NB4 (cell line): ENCODE measurements at regions not wholly inside any gene's neighbourhood (a gene's known extent, or its start where the extent isn't known, plus 50 kb on each side); places are given as distances from the start of the nearest gene placed in this dataset.

ENCODE experiments used
- POLR2A ChIP-seq: IDR thresholded peaks from 2 replicates; pipeline ENCODE4 v1.6.1; 2011; ENCODE audit warnings: mild to moderate bottlenecking; ENCODE audit not compliant: insufficient read length; ENCODE audit errors: extremely low read depth
- TF ChIP-seq, protein P1 (sequence below): IDR thresholded peaks from one replicate; pipeline ENCODE4 v1.5.1; 2012; ENCODE audit warnings: low read depth, low read length

DNA sequence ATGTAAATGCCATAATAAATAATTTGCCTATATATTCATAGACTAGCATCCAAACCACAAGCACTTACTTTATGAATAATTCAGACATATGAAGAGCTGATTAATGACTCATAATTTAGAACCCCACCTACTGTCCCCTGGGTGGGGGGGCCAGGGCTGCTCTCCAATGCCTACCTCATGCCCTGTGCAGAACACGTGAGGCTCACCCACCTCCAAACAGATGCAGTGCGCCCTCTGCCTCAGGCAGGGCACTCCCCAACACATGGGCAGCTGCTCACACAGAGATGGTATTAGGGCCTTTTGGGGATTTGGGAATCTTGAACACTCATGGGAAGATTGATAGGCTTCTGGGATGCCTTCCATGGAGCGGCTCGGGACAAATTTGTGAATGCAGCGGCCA is 75.1 kb upstream of the INSIG1 start:
- TF ChIP-seq, protein P1, sequence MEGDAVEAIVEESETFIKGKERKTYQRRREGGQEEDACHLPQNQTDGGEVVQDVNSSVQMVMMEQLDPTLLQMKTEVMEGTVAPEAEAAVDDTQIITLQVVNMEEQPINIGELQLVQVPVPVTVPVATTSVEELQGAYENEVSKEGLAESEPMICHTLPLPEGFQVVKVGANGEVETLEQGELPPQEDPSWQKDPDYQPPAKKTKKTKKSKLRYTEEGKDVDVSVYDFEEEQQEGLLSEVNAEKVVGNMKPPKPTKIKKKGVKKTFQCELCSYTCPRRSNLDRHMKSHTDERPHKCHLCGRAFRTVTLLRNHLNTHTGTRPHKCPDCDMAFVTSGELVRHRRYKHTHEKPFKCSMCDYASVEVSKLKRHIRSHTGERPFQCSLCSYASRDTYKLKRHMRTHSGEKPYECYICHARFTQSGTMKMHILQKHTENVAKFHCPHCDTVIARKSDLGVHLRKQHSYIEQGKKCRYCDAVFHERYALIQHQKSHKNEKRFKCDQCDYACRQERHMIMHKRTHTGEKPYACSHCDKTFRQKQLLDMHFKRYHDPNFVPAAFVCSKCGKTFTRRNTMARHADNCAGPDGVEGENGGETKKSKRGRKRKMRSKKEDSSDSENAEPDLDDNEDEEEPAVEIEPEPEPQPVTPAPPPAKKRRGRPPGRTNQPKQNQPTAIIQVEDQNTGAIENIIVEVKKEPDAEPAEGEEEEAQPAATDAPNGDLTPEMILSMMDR, result no peak
- TF ChIP-seq POLR2A, result no peak
